Stimulated activated CD4-positive, alpha-beta T cell treated with anti-CD3 and anti-CD28 coated beads, Interleukin-15, amount 100 ng/mL, for 24 hours (primary cell): ENCODE measurements at regions not wholly inside any gene's neighbourhood (a gene's known extent, or its start where the extent isn't known, plus 50 kb on each side); places are given as distances from the start of the nearest gene placed in this dataset.
"Not testable (repeated sequence)": the region's sequence is repeated elsewhere in the genome, so short reads cannot be mapped to it uniquely, and the experiment has no call there.

Experiments
- DNase-seq: peaks from one replicate; pipeline ENCODE4 v3.0.0-alpha.2; 2020

GRCh38 chr1:117708323-117709248 lies 102.7 kb downstream of the TENT5C start:
- DNase-seq = no peak

- DNase-seq = no peak
Observed at GRCh38 chr1:117709249-117709691, 103.4 kb downstream of the TENT5C start.

DNA sequence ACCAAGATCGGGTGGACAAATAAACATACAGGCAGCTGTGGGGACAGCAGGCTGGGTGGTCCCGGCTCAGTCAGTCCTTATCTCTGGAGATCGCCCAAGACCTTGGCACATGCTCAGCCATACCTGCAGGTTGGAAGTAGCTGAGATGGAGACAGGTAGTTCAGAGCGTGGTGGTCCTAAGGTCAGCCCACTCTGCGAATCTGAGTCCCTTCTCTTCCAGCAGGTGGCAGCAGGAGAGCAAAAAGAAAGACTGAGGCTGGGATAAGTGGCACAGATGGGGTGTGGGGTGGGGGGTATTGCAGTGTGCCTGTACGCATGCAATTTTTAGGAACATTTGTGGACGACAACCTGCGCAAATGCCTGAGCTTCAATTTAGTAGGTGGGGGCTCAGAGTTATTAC lies 104.9 kb downstream of the TENT5C start:
- DNase-seq = no peak

DNA sequence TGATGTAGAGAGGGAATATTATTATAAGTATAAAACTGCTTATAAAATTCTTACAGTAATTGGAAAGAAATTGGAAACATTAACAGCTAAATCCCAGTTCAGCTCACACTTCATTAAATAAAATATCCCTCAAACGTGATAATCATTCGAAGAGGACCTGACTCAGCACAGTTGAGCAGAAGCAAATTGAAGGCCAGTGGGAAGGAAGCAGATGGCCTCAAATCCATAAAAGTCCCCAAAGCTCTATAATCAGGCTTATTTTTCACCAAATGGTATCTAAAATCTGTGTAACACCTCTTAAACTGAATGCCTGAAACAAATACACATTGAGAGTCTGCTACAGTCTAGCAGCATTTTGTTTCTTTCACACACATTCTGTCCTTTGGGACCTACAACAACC lies 106.8 kb downstream of the TENT5C start:
- DNase-seq = no peak

DNA sequence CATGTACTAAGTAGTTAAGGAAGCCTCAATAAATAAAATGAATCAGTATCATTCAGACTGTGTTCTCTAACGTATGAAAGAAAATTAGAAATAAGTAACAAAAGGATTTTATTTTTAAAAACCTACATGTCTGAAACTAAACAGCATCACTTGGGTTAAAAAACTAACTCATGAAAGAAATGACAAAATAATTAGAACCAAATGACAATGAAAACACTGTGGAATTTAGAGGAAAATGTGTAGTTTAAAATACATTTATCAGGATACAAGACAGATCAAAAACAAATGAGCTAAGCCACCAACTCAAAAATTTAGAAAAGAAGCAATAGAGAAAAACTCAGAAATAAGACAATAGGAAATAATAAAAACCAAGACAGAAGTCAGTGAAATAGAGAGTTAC lies 108.7 kb downstream of the TENT5C start:
- no peak for DNase-seq

DNA sequence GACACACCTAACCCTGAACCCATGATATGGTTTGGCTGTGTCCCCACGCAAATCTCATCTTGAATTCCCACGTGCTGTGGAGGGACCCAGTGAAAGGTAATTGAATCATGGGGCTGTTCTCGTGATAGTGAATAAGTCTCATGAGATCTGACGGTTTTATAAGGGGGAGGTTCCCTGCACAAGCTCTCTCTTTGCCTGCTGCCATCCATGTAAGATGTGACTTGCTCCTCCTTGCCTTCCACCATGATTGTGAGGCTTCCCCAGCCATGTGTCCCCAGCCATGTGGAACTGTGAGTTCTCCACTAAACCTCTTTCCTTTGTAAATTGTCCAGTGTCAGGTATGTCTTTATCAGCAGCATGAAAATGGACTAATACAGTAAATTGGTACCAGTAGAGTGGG lies 110.2 kb downstream of the TENT5C start:
- not testable (repeated sequence) for DNase-seq

DNA sequence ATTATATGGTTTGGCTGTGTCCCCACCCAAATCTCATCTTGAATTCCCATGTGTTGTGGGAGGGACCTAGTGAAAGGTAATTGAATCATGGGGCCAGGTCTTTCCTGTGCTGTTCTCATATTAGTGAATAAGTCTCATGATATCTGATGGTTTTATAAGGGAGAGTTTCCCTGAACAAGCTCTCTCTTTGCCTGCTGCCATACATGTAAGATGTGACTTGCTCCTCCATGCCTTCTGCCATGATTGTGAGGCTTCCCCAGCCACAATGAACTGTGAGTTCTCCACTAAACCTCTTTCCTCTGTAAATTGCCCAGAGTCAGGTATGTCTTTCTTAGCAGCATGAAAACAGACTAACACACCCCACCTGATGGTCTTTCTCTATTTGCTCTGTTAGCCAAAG lies 112.1 kb downstream of the TENT5C start:
- DNase-seq = not testable (repeated sequence)

DNA sequence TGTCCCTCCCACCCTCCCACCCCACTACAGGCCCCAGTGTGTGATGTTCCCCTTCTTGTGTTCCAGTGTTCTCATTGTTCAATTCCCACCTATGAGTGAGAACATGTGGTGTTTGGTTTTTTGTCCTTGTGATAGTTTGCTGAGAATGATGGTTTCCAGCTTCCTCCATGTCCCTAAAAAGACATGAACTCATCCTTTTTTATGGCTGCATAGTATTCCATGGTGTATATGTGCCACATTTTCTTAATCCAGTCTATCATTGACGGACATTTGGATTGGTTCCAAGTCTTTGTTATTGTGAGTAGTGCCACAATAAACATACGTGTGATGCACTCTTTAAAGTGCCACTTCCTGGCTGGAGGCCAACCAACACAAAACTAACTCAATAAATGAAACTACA lies 112.7 kb downstream of the TENT5C start:
- DNase-seq = not testable (repeated sequence)

GRCh38 chr1:117719004-117719403 lies 113.2 kb downstream of the TENT5C start:
- no peak for DNase-seq

DNA sequence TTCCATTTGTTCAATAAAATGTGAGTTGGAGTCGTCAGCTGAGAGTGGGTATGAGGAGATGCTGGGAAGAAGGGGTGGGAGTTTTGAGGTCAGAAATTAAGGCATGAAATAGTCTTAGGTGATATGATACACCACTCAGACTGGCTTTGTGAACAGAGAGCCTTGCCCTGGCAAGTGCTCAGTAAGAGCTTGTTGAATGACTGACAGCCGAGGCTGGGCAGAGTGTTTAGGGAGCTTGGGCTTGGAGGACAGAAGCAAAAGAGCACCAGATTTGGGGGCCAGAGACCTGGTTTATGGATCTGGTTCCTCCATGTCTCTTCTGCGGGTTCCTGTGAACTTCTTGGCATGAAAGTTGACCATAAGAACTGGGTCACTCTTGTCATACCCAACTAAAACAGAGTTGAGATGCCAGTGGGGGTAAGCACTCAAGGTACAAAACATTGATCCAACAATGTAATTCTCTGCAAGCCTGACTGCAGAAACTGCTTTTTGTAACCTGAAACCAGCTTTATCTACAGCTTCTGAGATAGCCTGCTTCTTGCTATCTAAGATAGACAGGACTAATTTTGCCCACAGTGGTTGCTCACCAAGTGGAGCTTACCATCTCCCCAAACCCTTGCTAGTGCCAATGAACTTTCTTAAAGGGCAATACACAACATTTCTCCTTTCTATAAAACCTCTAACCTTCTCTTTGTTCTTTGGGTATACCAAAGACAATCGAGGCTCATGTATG lies 126.4 kb downstream of the TENT5C start:
- no peak for DNase-seq

DNA sequence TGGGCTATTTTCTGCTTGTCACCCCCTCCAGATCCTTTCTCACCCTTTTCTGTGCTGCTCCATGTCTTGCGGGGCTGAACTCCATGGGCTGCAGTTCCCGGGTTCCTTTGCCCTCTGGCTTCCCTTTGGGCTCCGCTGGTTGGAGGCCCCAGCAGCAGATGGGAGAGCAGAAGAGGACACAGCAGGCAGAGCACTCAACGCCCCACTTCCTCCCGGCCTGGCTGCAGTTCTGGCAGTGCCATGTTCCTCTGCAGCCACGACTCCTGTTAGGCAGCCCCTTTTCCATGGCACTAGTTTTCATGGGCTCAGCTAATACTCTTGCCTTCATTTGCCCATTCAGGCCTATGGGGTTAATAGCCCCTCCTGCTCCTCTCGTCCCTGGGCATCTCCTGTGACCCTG lies 127.1 kb downstream of the TENT5C start:
- no peak for DNase-seq

GRCh38 chr1:117734403-117734802 lies 128.6 kb downstream of the TENT5C start:
- no peak for DNase-seq

- peak; percentile 27 for DNase-seq
Observed at GRCh38 chr1:117735045-117735992, 129.5 kb downstream of the TENT5C start.

- DNase-seq = no peak
Observed at GRCh38 chr1:117739504-117739903, 133.7 kb downstream of the TENT5C start.

- DNase-seq = no peak
Observed at GRCh38 chr1:117740496-117740895, 134.6 kb downstream of the TENT5C start.

DNA sequence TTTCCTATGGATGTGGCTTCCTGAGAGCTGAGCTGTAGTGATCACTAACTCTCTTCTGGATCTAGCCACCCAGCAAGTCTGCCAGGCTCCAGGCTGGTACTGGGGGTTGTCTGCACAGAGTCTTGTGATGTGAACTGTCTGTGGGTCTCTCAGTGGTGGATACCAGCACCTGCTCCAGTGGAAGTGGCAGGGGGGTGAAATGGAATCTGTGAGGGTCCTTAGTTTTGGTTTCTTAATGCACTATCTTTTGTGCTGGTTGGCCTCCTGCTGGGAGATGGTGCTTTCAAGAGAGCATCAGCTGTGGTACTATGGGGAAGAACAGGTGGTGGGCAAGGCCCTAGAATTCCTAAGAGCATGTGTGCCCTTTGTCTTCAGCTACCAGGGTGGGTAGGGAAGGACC lies 140.7 kb downstream of the TENT5C start:
- DNase-seq = not testable (repeated sequence)

GRCh38 chr1:117747605-117748004 lies 141.8 kb downstream of the TENT5C start:
- no peak for DNase-seq

DNA sequence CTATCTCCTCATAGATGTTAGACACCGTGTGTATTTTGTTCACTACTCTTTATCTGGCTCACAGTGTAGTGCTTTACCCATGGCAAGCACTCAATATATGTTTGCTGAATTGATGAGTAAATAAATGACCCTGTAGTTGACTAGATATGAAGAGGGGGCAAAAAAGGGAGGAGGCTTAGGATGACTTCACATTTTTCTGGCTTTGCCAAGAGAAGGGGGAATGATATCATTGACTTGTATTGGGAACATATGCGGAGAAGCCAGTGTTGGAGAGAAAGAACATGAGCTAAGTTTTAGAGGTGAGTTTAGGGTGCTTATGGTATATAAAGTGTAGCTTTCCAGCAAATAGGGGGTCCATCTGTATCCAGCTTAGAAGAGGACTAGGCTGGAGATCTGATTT lies 145.5 kb downstream of the TENT5C start:
- no peak for DNase-seq

- no peak for DNase-seq
Observed at GRCh38 chr1:117752661-117753060, 146.8 kb downstream of the TENT5C start.

DNA sequence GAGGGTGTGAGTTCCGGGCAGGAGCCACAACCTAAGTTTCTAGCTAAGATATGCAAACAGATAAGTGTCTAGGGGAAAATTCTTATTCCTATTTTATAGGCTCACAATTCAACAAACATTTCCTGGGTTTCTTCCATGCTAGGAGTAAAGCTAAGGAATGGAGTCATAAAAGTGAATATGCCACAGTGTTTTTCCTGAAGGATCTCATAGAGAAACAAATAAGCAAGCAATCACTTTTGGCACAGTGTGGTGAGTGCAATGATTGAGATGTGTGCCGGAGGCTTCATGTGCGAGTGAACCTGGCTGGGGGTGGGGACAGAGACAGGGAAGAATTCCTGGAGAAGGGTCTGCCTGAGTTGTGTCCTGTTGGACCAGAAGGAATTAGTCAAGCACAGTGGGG lies 147.4 kb downstream of the TENT5C start:
- DNase-seq = no peak

DNA sequence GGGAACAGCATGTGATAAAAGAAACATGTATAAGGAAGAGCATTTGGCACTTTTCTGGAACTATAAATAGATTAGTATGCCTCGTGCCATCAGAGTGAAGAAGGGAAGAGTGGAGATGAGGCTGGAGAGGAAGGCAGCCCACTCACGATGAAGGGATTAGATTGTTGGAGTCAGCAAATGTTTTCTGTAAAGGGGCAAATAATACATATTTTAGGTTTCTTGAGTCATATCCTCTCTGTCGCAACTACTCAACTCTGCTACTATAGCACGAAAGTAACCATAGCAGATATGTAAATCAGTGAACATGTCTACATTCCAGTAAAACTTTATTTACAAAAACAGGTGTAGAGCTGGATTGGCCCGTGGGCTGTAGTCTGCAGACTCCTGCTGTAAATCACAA lies 147.8 kb downstream of the TENT5C start:
- DNase-seq = no peak

GRCh38 chr1:117754061-117754969 lies 148.5 kb downstream of the TENT5C start:
- DNase-seq = peak; percentile 57
